Muscle of back (tissue), 3 donors: ENCODE measurements at regions not wholly inside any gene's neighbourhood (a gene's known extent, or its start where the extent isn't known, plus 50 kb on each side); places are given as distances from the start of the nearest gene placed in this dataset.
A peak's percentile ranks its signal among the peaks of the same experiment; 100 is the strongest.
"Not testable (repeated sequence)": the region's sequence is repeated elsewhere in the genome, so short reads cannot be mapped to it uniquely, and the experiment has no call there.

Source experiments
- DNase-seq, 3 donors: peaks; one replicate each; pipeline versions ENCODE4 v3.0.0 to v3.0.0-alpha.2; 2013

DNA sequence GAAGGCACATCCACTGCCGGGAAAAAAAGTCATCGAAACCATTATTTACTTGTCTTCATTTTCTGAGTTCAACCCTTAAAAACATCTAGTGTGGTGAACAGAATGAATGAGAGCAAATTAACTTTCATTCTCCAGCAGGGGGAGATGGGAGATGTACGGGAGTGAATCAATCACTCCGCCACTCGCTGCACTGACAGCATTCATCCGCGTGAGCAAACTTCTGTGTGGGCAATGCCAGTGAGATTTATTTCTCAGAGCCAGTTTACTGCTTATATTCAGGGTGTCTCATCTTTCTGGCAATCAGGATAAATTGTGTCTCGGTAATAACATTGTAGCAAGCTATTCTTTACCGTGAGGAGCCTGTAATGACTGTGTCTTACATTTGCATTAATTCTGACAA, 463.6 kb upstream of the MIS18BP1 start:
- DNase-seq = peak in 1 of 3 donors; percentile 5

DNA sequence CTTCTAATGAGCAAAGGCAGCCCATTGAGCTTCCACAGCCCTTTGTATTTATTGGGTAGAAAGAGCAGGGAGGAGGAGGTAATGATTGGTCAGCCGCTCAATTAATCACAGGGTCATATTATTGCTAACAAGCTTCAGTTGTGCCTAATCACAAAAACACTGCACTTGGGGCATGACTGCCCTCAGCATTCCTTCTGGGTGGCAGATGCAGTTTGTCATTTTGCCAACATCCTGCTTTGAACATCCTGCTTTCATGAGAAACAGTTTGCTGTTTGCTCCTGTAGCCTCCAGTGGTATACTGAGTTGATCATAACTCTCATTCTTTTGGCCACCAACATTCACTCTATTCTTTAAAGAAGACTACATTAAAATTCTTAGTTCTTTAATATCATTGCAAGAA, 462.9 kb upstream of the MIS18BP1 start:
- DNase-seq = no peak

DNA sequence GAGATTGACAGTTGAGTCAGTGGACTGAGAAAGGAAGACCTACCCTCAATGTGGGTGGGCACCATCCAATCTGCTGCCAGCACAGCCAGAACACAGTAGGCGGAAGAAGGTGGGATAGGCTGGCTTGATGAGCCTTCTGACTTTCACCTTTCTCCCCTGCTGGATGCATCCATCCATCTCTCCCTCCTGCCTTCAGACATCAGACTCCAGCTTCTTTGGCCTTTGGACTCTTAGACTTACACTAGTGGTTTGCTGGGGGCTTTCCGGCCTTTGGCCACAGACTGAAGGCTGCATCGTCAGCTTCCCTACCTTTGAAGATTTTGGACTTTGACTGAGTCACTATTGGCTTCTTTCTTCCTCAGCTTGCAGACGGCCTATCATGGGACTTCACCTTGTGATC, 456.5 kb upstream of the MIS18BP1 start:
- DNase-seq = no peak

DNA sequence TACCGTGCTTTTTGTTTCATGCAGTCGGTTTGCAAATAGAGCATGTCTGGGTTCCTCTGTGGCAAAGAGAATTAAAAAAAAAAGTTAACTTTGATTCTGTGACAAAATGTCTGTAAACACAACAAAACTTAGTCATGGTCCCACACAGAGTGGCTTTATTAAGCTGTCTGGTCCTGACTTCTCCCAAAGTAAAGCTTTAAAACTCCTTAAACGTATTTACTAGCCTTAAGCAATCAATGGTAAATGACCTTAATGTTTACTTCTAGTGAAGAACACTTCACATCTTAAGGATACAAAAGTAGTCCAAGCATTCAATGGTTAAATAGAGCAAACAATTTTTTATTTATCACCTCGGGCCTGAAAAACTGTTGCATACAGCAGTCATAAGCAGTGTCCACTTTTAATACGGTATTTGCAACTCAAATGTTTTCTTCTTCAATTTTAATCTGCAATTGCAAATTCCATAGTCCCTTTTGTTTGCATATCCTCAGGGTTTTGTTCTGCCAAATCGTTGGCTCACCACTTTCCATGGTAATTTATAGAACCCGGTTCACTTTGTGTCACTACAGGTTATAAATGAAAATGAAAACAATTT, 453.0 kb upstream of the MIS18BP1 start:
- DNase-seq = no peak

DNA sequence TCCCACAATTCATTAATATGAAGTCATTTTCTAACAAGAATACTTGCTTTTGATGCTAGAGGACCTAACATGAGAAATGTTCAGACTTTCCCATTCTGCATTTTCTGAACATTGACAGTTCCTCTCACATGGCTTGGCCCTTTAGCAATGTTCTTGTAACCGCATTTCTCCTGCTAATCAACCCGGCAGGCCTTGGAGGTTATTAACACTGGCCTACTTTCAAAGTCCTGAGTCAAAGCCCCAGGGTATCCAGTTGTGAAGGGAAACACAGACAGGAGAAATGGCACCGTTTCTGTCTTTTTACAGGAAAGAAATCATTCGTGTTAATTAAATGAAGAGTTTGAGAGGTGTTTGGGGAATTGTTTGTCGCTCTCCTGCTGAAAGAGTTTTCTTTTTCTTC, 446.5 kb upstream of the MIS18BP1 start:
- no peak for DNase-seq

DNA sequence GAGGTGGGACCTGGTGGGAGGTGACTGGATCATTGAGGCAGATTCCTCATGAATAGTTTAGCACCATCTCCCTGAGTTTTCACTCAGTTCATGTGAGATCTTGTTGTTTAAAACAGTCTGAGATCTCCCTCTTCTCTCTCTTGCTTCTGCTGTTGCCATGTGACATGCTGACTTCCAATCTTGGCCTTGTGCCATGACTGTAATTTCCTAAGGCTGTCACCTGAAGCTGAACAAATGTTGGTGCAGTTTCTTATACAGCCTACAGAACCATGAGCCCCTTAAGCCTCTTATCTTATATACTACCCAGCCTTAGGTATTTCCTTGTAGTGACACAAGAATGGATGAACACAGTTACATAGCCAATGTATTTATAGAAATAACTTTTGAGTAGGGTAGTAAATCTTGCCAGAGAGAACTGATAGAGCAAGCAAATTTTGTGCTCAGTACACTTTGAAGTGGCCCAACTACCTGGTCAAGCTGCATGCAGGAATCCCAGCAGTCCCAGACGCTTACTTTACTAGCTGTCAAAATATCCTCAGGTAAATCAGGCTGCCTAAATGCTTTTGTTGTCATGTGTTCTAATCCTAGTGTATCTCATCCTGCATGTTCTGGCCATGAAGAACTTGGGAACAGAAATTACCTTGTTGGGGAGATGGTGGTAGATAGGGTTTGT, 445.6 kb upstream of the MIS18BP1 start:
- peak in 1 of 3 donors; percentile 5 for DNase-seq

DNA sequence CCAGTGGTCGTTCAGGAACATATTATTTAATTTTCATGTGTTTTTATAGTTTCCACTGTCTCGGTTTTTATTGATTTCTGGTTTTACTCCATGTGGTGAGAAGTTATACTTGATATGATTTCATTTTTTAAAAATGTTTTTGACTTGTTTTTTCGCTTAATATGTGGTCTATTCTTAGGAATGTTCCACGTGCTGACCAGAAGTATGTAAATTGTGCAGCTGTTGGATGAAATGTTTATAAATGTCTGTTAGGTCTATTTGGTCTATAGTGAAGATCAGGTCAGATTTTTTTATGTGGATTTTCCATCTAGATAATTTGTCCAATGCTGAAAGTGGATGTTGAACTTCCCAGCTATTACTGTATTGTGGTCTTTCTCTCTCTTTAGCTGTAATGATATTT, 433.8 kb upstream of the MIS18BP1 start:
- no peak for DNase-seq

DNA sequence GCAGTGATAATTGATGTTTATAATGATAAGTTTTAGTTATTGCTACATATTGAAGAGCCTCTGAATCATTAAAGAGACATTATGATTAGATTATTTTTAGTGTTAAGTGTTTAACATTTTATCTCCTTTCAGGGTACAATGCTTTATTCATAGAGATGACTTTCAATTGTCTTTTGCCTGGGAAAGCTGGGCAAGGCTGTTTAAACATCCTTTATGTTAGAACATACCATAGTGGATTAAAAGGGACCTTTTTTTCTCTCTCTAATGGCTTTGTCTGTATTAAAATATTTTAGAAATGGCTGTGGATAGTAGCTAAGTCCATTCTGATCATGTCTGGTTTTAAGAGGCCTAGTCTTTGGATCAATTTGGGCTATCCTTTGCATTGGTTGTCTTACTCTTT, 427.5 kb upstream of the MIS18BP1 start:
- DNase-seq = no peak

DNA sequence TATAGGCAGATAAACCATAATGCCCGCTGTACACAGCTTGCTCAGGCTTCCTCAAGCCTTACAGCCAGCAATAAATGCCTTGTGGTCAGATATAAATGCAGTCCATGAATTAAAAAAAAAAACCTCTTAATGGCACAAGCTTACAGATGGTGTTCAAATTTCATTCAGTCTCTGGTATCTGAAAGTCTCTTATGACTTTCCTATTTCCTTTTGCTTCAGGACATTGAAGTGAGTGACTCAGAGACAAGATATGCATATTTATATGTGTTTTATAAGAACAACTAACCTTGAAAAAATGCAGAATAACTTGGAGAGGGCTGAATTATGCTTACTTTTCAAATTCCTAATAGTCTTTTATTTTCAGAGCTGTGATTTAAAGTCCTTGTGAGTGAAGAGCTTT, 426.9 kb upstream of the MIS18BP1 start:
- peak in 1 of 3 donors; percentile 69 for DNase-seq

DNA sequence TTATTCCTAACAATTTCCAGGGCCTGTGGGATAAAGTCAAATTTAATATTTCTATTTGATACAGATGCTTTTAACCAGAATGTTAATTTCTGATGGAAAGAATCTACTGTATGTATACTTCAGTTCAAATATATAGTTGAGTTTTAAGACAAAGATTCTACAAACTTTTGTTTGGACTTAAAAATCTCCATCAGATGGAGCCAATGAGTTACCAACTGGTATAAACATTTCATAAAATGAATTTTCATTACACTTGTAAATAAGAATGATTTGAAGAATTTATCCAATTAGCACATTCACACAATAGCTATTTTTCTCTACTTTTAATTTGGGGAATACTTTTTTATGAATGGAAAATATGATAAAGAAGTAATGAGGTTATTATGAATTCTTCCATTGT, 425.2 kb upstream of the MIS18BP1 start:
- DNase-seq = no peak

DNA sequence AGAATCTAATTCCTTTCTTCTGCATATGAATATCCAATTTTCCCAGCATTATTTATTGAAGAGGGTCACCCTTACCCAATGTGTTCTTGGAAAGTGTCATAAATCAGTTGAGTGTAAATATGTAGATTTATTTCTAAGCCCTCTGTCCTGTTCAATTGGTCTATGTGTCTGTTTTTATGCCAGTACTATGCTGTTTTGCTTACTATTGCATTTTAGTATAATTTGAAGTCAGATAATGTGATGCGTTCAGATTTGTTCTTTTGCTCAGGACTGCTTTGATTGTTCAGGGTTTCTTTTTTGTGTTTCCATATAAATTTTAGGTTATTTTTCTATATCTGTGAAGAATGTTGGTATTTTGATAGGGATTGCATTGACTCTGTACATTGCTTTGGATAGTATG, 420.4 kb upstream of the MIS18BP1 start:
- DNase-seq = no peak

DNA sequence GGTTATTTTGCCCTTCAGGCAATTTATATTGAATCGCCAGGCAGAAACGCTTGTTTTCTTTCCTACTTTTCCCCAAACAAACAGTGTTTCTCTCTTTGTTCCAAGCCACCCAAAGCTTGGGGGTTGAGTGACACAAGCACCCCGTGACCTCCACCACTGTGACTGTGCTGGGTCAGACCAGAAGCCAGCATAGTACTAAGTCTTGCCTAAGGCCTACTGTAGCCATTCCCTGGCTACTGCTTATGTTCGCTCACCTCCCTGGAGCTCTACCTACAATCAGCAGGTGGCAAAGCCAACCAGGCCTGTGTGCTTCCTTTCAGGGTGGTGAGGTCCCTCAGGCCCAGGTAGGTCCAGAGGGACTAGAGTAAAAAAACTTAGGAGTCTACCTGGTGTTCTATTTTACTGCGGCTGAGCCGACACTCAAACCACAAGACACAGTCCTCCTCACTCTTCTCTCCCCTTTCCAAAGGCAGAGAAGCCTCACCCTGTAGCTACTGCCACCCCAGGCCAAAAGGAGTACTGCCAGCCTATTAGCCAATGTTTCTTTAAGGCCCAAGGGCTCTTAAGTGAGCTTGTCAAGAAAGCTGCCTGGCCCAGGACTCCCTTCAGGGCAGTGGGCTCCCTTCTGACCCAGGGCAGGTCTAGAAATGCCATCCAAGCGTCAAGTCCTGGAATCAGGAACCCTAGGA, 411.8 kb upstream of the MIS18BP1 start:
- no peak for DNase-seq

DNA sequence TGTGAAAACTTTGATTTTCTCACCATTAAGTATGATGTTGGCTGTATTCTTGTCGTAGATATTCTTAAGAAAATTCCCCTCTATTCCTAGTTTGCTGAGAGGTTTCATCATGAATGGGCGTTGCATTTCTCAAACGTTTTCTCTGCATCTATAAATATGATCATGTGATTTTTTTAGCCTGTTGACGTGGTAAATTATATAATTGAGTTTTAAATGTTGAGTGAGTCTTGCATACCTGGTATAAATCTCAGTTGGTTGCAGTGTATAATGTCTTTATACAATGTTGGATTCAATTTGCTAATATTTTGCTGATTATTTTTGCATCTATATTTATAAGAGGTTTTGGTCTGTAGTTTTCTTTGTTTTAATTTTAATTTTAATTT, 405.9 kb upstream of the MIS18BP1 start:
- DNase-seq = no peak

DNA sequence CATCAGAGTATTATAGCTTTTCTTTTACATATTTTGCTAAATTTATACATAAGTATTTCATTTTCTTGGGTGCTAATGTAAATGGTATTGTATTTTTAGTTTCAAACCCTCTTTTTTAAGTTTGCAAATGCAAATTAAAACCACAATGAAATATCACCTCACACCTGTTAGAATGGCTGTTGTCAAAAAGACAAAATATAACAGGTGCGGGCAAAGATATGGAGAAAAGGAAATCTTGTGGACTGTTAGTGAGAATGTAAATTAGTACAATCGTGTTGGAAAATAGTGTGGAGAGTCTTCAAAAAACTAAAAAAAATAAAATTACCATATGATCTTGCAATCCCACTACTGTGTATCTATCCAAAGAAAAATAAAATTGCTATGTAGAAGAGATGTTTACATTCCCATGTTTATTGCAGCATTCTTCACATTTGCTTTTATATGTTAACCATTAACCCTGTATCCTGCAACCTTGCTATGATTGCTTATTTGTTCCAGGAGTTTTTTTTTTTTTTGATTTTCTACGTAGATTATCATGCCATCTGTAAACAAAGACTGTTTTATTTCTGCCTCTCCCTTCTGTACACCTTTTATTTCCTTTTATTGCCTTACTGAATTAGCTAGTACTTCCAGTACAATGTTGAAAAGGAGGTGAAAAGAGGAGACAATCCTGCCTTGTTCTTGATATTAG, 405.4 kb upstream of the MIS18BP1 start:
- DNase-seq = no peak

DNA sequence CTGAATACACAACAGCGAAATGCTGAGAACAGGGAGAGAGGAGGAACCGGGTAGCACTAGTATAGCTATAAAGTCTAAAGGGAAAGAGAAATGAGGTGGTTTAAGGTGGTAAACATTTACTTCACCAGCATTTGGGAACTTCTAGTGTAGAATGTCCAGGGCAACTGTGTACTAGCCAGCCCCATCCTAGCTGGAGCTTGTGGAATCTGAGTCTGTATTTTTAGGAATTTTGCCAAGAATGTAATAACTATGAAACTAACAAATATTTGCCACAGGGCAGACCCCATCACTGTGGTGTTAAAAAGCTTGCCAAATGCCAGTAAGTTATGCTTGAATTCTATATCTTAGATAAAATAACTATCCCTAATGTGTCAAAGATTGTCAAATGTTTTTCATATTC, 398.9 kb upstream of the MIS18BP1 start:
- DNase-seq = no peak

DNA sequence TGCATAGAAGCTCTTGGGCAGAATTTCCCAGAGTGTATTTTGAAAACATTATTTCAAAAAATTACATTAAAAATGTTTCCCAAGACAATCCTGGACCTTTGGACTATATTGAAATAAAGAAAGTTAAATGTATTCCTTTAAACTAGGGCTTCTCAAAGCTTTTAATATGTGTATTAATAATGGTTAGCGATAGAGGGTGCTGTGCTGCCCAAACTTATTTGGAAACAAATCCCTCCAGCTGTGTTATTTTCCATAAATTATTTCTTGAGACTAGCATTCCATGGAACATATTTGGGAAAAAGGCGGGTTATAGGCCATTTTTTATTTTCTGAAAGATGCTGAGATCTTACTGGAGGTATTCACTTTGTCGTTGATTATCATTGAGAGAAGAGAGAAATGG, 397.8 kb upstream of the MIS18BP1 start:
- DNase-seq = no peak

DNA sequence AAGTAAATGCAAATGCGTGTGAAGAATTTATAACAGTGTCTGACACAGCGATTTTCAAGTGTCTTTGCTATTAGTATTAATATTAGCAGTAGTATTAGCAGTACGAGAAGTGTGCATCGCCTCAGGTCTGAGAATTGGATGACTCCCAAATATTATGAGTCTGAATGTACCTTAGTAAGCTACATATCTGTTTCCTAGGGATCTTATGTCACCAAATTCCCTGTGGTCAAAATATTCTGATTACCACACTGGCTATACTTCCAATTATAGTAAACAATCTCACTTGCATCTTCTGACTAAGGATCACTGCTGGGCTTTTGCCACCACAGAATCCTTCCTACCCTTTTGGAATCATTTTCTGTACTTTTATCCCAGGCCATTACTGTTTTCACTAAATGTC, 396.0 kb upstream of the MIS18BP1 start:
- no peak for DNase-seq

DNA sequence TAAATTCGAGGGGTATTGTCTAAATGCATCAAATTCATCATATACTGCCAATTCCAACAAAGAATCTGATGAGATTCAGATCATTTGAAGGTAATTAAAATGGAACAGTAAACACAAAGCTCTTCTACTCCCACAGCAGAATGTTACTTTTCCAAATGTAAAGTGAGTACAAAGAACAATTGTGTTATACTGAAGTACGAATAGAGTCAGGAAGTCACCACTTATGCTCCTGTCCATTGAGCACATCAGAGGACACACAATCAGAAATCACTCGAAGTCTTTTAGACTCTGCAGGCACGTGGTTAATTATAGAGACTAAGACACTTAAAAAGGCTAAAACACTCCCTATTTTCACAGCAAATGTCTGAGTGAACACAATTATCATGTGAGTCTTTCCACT, 388.5 kb upstream of the MIS18BP1 start:
- DNase-seq = no peak

DNA sequence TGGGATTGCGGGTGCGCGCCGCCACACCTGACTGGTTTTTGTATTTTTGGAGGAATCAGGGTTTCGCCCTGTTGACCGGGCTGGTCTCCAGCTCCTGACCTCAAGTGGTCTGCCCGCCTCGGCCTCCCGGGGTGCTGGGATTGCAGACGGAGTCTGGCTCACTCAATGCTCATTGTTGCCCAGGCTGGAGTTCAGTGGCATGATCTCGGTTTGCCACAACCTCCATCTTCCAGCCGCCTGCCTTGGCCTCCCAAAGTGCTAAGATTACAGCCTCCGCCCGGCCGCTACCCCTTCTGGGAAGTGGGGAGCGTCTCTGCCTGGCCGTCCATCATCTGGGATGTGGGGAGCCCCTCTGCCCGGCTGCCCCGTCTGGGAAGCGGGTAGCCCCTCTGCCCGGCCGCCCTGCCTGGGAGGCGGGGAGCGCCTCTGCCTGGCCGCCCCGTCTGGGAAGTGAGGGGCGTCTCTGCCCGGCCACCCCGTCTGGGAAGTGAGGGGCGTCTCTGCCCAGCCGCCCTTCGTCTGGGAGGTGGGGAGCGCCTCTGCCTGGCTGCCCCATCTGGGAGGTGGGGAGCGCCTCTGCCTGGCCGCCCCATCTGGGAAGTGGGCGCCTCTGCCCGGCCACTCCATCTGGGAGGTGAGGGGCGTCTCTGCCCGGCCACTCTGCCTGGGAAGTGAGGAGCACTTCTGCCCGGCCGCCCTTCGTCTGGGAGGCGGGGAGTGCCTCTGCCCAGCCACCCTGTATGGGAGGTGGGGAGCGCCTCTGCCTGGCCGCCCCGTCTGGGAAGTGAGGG, 381.8 kb upstream of the MIS18BP1 start:
- DNase-seq = not testable (repeated sequence)

DNA sequence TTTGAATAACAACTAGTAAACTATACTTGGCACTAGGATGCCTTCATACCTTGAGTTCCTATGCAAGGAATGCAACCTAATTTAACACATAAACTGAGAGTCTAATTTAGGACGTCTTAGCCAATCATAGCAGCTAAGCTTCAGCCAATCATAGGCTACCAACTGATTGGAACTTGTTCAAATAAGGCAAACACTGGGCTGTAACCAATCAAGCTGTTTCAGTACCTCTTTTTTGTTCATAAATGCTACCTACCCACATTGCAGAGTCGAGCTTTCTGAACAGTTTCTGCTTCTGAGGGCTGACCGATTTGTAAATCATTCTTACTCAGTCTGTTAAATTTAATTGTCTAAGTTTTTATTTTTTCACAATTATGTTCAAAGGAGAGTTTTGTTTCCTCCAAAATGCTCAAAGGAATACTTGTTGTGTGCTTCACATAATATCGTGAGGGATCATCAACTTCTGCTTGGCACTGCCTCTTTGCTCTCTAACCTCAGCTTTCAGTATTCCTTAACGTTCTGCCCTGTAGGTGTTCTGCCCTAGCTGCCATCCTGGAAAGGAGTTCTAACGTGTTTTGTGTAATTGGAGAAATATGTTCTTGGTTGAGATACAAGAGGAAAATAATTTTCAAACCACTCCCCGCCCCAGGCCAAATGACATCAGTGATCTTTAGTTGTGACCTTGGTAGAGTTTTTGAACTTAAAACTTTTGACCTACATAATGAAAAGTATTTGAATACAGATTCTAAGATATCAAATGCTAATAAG, 380.4 kb upstream of the MIS18BP1 start:
- no peak for DNase-seq

DNA sequence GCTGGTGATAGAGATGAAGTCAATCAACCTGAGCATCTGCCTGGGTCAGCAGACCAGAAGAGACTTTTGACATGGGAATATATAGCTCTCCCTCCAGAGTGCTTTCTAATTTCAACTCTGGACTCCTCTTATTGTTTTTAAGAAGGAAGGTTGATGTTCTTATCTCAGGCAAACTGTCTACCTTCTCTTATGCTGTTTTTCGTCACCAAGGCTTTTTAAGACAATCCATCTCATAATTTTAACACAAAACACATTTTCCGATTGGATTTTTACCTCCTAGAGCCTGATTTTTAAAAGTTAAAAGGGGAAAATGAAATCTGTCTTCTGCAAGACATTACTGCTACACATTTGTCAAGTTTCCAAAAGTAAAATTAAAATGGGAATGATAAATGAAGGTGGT, 368.7 kb upstream of the MIS18BP1 start:
- DNase-seq = no peak
